ENCODE measurements at regions not wholly inside any gene's neighbourhood (a gene's known extent, or its start where the extent isn't known, plus 50 kb on each side); places are given as distances from the start of the nearest gene placed in this dataset.

DNA sequence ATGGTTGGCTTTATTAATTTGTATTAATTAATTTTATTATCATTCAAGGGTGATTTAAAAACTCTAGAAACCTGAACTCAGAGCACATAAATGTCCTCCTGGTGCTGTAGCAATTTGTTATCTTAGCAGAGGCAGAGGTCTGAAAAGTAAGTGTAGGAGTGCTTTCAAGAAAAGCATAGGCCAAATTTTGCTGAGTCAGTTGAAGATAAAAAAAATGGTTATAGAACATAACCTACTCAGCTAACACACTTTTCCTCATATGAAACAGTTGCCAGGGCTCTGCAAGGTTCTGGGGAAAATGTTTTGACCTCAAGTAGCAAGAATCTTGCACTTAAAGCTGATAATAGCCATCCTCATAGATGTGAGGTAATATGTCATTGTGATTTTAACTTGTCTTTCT lies 53.5 kb upstream of the CHODL start:
- DNase-seq (ENCODE audit: low read depth): no peak
- no peak overlapping the region for H3K4me3 ChIP-seq (ENCODE audit: low read depth, low read length)
- TF ChIP-seq CTCF (IDR thresholded peaks at IDR 0.05; ENCODE audit: insufficient read depth, low read depth, low read length, missing control alignments): no peak

GRCh38 chr21:18178509-18178908 lies 66.1 kb upstream of the CHODL start:
- H3K4me3 ChIP-seq (ENCODE audit: low read depth, low read length): no peak overlapping the region
- no peak for TF ChIP-seq CTCF (IDR thresholded peaks at IDR 0.05; ENCODE audit: insufficient read depth, low read depth, low read length, missing control alignments)
- DNase-seq (ENCODE audit: low read depth): no peak

DNA sequence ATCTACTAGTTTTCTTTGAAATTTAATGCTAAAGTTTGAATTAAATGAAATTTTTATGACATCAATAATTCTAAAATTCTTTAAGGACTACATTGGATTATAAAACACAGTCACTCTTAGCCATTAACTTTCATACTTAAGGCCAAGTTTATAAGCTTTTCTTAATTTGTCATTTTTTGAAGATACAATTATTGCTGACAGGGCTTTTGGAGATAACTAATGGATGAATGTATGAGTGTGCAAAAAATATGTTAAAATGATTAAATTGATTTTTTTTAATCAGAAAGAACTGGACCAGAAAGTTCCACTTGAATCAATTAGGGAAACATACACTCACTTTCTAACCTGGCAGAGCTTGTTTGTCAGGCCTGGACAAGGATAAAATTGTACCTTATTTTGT lies 70.3 kb upstream of the CHODL start:
- no peak overlapping the region for H3K4me3 ChIP-seq (ENCODE audit: low read depth, low read length)
- no peak for DNase-seq (ENCODE audit: low read depth)
- no peak for TF ChIP-seq CTCF (IDR thresholded peaks at IDR 0.05; ENCODE audit: insufficient read depth, low read depth, low read length, missing control alignments)

- DNase-seq (ENCODE audit: low read depth): no peak
These were observed 73.8 kb upstream of the CHODL start for GRCh38 chr21:18170829-18171228.

GRCh38 chr21:18170221-18170620 lies 74.4 kb upstream of the CHODL start:
- no peak for TF ChIP-seq CTCF (IDR thresholded peaks at IDR 0.05; ENCODE audit: insufficient read depth, low read depth, low read length, missing control alignments)
- no peak for DNase-seq (ENCODE audit: low read depth)
- H3K4me3 ChIP-seq (ENCODE audit: low read depth, low read length): no peak overlapping the region

More at GRCh38 chr21:18170829-18171228, 73.8 kb upstream of the CHODL start:
- H3K4me3 ChIP-seq (ENCODE audit: low read depth, low read length): no peak overlapping the region
- TF ChIP-seq CTCF (IDR thresholded peaks at IDR 0.05; ENCODE audit: insufficient read depth, low read depth, low read length, missing control alignments): no peak

DNA sequence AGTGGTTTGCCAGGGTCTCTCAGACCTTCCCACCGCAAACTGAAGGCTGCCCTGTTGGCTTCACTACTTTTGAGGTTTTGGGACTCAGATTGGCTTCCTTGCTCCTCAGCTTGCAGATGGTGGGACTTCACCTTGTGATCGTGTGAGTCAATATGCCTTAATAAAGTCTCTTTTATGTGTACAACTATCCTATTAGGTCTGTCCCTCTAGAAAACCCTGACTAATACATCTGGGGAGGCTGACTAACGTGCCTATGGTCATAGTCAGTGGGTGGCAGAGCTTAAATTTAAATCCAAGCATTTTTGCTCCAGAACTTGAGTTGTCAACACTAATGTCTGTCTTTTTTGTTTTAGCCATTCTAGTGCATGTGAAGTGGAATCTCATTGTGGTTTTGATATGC lies 76.5 kb upstream of the CHODL start:
- H3K4me3 ChIP-seq (ENCODE audit: low read depth, low read length): no peak overlapping the region
- DNase-seq (ENCODE audit: low read depth): no peak
- no peak for TF ChIP-seq CTCF (IDR thresholded peaks at IDR 0.05; ENCODE audit: insufficient read depth, low read depth, low read length, missing control alignments)

DNA sequence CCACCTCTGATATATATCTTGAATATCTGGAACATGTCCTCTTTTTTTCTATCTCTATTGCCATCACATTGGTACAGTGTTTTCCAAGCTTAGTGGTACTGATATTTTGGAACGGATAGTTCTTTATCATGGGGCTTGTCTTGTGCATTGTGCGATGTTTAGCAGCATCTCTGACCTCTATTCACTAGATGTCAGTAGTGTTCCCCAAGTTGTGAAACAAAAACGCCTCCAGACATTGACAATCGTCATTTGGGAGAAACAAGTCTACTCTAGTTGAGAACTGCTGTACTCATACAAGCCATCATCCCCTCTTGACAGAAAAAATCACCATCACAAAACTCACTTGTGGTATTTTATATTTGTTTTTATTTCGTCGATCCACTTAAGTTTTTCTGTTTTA lies 79.7 kb upstream of the CHODL start:
- no peak overlapping the region for H3K4me3 ChIP-seq (ENCODE audit: low read depth, low read length)
- peak; percentile 9 for DNase-seq (ENCODE audit: low read depth)
- no peak for TF ChIP-seq CTCF (IDR thresholded peaks at IDR 0.05; ENCODE audit: insufficient read depth, low read depth, low read length, missing control alignments)

Measured in GM12865 (cell line).